HCT116 (cell line): ENCODE measurements at regions not wholly inside any gene's neighbourhood (a gene's known extent, or its start where the extent isn't known, plus 50 kb on each side); places are given as distances from the start of the nearest gene placed in this dataset.

Source experiments
- ATAC-seq: fragments of 200-7000 bp; cut with Tn5 transposase; 2 replicates; pipeline ENCODE4 v1.9.1; 2020; ENCODE audit warnings: mild to moderate bottlenecking, moderate library complexity
- BruUV-seq: library from RNA; stranded (reverse); fragments of 400-500 nt; replicated peaks from 2 replicates; lab custom pipeline; 2021; lab: Mats Ljungman, UMichigan
- CTCF ChIA-PET: fragments of 300-600 bp; sonication (Branson Sonifier 250); formaldehyde crosslinking; loops from one replicate; lab custom pipeline; 2021; ENCODE audit warnings: antibody characterized with exemption; lab: Charles Lee
- POLR2A ChIA-PET: fragments of 300-600, 350-600 bp; sonication (Branson Sonifier 250); formaldehyde crosslinking; loops from one replicate; lab custom pipeline; 2021; ENCODE audit warnings: antibody characterized with exemption; lab: Charles Lee
- RAD21 ChIA-PET, 2 experiments: fragments of 300-600 bp; sonication (Branson Sonifier 250); formaldehyde crosslinking; loops; one replicate each; lab custom pipeline; 2023; ENCODE audit warnings: low total read pairs in 2 of 2; ENCODE audit not compliant: uncharacterized antibody in 2 of 2, unreplicated experiment in 2 of 2, low non-redundant PET in 1 of 2; lab: Charles Lee
- DNase-seq: peaks from one replicate; pipeline ENCODE4 v3.0.0-alpha.2; 2010; ENCODE audit warnings: low read depth, low spot score
- H2AFZ ChIP-seq: fragments of 200-600 bp; shearing (Covaris generic), sonication (generic); 2 replicates; pipeline ENCODE4 v1.6.1; 2017; ENCODE audit warnings: low read depth, mixed run types, mixed read lengths, antibody characterized with exemption, low read length; ENCODE audit not compliant: poor library complexity, severe bottlenecking
- H3K27ac ChIP-seq: 2 replicates; pipeline ENCODE4 v1.5.1; 2012; ENCODE audit warnings: low read depth, low read length
- H3K27me3 ChIP-seq: fragments of 200-600 bp; sonication (generic); 2 replicates; pipeline ENCODE4 v1.6.1; 2016; ENCODE audit warnings: mixed run types, low read length, mixed read lengths; ENCODE audit not compliant: insufficient read depth
- H3K36me3 ChIP-seq, 2 experiments: fragments of 200-500 bp in 1 of 2; fragments of 200-600 bp in 1 of 2; sonication (Bioruptor generic) in 1 of 2; sonication (generic) in 1 of 2; 2 replicates each; pipeline versions ENCODE4 v1.5.1 to v1.6.1; 2014 to 2016; ENCODE audit warnings: low read length in 2 of 2, inconsistent platforms in 1 of 2, mixed read lengths in 1 of 2, mixed run types in 1 of 2; ENCODE audit not compliant: insufficient read depth in 2 of 2, control insufficient read depth in 1 of 2
- H3K4me1 ChIP-seq, 2 experiments: fragments of 200-600 bp in 1 of 2; sonication (generic) in 1 of 2; 2 replicates each; pipeline versions ENCODE4 v1.5.1 to v1.6.1; 2012 to 2017; ENCODE audit warnings: low read length in 2 of 2, inconsistent platforms in 1 of 2, mild to moderate bottlenecking in 1 of 2, mixed read lengths in 1 of 2, mixed run types in 1 of 2, moderate library complexity in 1 of 2; ENCODE audit not compliant: insufficient read depth in 2 of 2, control insufficient read depth in 1 of 2
- H3K4me2 ChIP-seq: fragments of 200-600 bp; sonication (generic); 2 replicates; pipeline ENCODE4 v1.6.1; 2017; ENCODE audit warnings: mixed run types, low read length, mixed read lengths
- H3K4me3 ChIP-seq, 2 experiments: fragments of 200-600 bp in 1 of 2; sonication (generic) in 1 of 2; replicated peaks in 1 of 2; 2 replicates each; pipeline ENCODE4 v1.5.1; 2011 to 2016; ENCODE audit warnings: low read length in 2 of 2, control low read depth in 1 of 2, low read depth in 1 of 2, mild to moderate bottlenecking in 1 of 2, mixed read lengths in 1 of 2, mixed run types in 1 of 2
- H3K79me2 ChIP-seq: fragments of 200-600 bp; sonication (generic); 2 replicates; pipeline ENCODE4 v1.6.1; 2017; ENCODE audit warnings: mild to moderate bottlenecking, mixed run types, low read length, moderate library complexity, mixed read lengths; ENCODE audit not compliant: insufficient read depth
- H3K9ac ChIP-seq: fragments of 200-600 bp; sonication (generic); 2 replicates; pipeline ENCODE4 v1.6.1; 2016; ENCODE audit warnings: low read length, mixed read lengths
- H3K9me2 ChIP-seq: fragments of 200-600 bp; sonication (generic), shearing (Covaris generic); 2 replicates; pipeline ENCODE4 v1.6.1; 2017; ENCODE audit warnings: mixed run types, mild to moderate bottlenecking, moderate library complexity; ENCODE audit not compliant: insufficient read depth
- H3K9me3 ChIP-seq, 2 experiments: fragments of 200-500 bp in 1 of 2; fragments of 200-600 bp in 1 of 2; sonication (Bioruptor generic) in 1 of 2; sonication (generic) in 1 of 2; 2 replicates each; pipeline ENCODE4 v1.6.1; 2014 to 2017; ENCODE audit warnings: low read length in 2 of 2, mixed read lengths in 2 of 2, inconsistent platforms in 1 of 2, low read depth in 1 of 2, mild to moderate bottlenecking in 1 of 2, mixed run types in 1 of 2, moderate library complexity in 1 of 2; ENCODE audit not compliant: control insufficient read depth in 1 of 2, insufficient read depth in 1 of 2
- H4K20me1 ChIP-seq: fragments of 200-600 bp; sonication (generic), shearing (Covaris generic); 2 replicates; pipeline ENCODE4 v1.6.1; 2017; ENCODE audit warnings: mixed run types, mild to moderate bottlenecking, moderate library complexity; ENCODE audit not compliant: insufficient read depth
- CBX3 ChIP-seq: IDR thresholded peaks from 2 replicates; pipeline ENCODE4 v1.6.1; 2012; ENCODE audit warnings: low read depth
- CEBPB ChIP-seq: IDR thresholded peaks from 2 replicates; pipeline ENCODE4 v1.6.1; 2012; ENCODE audit warnings: low read depth
- EZH2 ChIP-seq: fragments of 200-600 bp; sonication (generic); IDR thresholded peaks from 2 replicates; pipeline ENCODE4 v1.6.1; 2017; ENCODE audit warnings: antibody characterized with exemption, mixed run types
- FOSL1 ChIP-seq: IDR thresholded peaks from 2 replicates; pipeline ENCODE4 v1.6.1; 2012; ENCODE audit warnings: low read depth
- JUND ChIP-seq: IDR thresholded peaks from 2 replicates; pipeline ENCODE4 v1.6.1; 2012
- POLR2A ChIP-seq: IDR thresholded peaks from 2 replicates; pipeline ENCODE4 v1.7.0; 2011; ENCODE audit warnings: borderline replicate concordance; ENCODE audit not compliant: insufficient read depth, insufficient read length; ENCODE audit errors: extremely low read depth
- RAD21 ChIP-seq: IDR thresholded peaks from 2 replicates; pipeline ENCODE4 v1.6.1; 2012; ENCODE audit warnings: low read depth, mild to moderate bottlenecking
- TCF7L2 ChIP-seq: IDR thresholded peaks from 2 replicates; pipeline ENCODE4 v1.7.0; 2011; ENCODE audit warnings: borderline replicate concordance, inconsistent platforms; ENCODE audit not compliant: insufficient read depth, insufficient read length; ENCODE audit errors: extremely low read depth
- ZBTB33 ChIP-seq: IDR thresholded peaks from 2 replicates; pipeline ENCODE4 v1.6.1; 2011; ENCODE audit warnings: mild to moderate bottlenecking, low read length, moderate library complexity; ENCODE audit not compliant: insufficient replicate concordance; ENCODE audit errors: extremely low read depth
- ZFX ChIP-seq: fragments of 450-650 bp; IDR thresholded peaks from 2 replicates; pipeline ENCODE4 v1.6.1; 2017
- ZNF274 ChIP-seq: fragments of 200-500 bp; sonication (Bioruptor generic); IDR thresholded peaks from 2 replicates; pipeline ENCODE4 v1.6.1; 2014; ENCODE audit warnings: mild to moderate bottlenecking, low read depth, low read length, inconsistent platforms
- intact Hi-C: fragments of 100-400 bp; cut with micrococcal nuclease; formaldehyde crosslinking; loops from 2 replicates; pipeline ENCODE4 v1.10.0; 2022
- TF ChIP-seq, protein P1 (sequence below): IDR thresholded peaks from 2 replicates; pipeline ENCODE4 v1.6.1; 2012
- TF ChIP-seq, protein P2 (sequence below), 3 experiments: fragments of 200-600 bp in 1 of 3; sonication (generic) in 1 of 3; IDR thresholded peaks in 2 of 3; conservative IDR thresholded peaks in 1 of 3; 2 replicates each; pipeline ENCODE4 v1.5.1; 2012 to 2017; ENCODE audit warnings: low read depth in 2 of 3, low read length in 2 of 3, antibody characterized with exemption in 1 of 3, borderline replicate concordance in 1 of 3, control low read depth in 1 of 3, mild to moderate bottlenecking in 1 of 3, mixed read lengths in 1 of 3, mixed run types in 1 of 3, moderate library complexity in 1 of 3; ENCODE audit not compliant: insufficient read depth in 1 of 3

- no peaks in the 10 kb centered on the region for H3K36me3 ChIP-seq
- H3K4me1 ChIP-seq = no peaks in the 10 kb centered on the region
- ChIA-PET CTCF (no interaction called here), POLR2A (no interaction called here), RAD21 (no interaction called here)
- DNase-seq = no peak
- BruUV-seq = no TSS peak
- no peak overlapping the region for H3K9ac ChIP-seq
- H3K4me3 ChIP-seq = no peak overlapping the region
- intact Hi-C loops = no loop called here
- H3K9me3 ChIP-seq = no peaks in the 10 kb centered on the region
- H3K27me3 ChIP-seq = peaks cover 29% of the 10 kb centered on the region
- H4K20me1 ChIP-seq = no peaks in the 10 kb centered on the region
- TF ChIP-seq, protein P1, sequence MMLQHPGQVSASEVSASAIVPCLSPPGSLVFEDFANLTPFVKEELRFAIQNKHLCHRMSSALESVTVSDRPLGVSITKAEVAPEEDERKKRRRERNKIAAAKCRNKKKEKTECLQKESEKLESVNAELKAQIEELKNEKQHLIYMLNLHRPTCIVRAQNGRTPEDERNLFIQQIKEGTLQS = no peak
- TF ChIP-seq CBX3 (no peak), ZNF274 (no peak), TCF7L2 (no peak), EZH2 (no peak)
- TF ChIP-seq, protein P2, sequence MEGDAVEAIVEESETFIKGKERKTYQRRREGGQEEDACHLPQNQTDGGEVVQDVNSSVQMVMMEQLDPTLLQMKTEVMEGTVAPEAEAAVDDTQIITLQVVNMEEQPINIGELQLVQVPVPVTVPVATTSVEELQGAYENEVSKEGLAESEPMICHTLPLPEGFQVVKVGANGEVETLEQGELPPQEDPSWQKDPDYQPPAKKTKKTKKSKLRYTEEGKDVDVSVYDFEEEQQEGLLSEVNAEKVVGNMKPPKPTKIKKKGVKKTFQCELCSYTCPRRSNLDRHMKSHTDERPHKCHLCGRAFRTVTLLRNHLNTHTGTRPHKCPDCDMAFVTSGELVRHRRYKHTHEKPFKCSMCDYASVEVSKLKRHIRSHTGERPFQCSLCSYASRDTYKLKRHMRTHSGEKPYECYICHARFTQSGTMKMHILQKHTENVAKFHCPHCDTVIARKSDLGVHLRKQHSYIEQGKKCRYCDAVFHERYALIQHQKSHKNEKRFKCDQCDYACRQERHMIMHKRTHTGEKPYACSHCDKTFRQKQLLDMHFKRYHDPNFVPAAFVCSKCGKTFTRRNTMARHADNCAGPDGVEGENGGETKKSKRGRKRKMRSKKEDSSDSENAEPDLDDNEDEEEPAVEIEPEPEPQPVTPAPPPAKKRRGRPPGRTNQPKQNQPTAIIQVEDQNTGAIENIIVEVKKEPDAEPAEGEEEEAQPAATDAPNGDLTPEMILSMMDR (IDR thresholded peaks at IDR 0.05 in 2 of 3, conservative IDR thresholded peaks at IDR 0.05 in 1 of 3; ENCODE audit: borderline replicate concordance in 1 of 3, insufficient read depth in 1 of 3, low read depth in 2 of 3, low read length in 2 of 3) = no peak
- TF ChIP-seq, all 23 proteins: peak for 0
- Histone ChIP-seq H3K4me2 (no peak overlapping the region), H3K9me2 (no peaks in the 10 kb centered on the region), H3K27ac (no peak overlapping the region), H2AFZ (no peak overlapping the region), H3K79me2 (no peaks in the 10 kb centered on the region)
- ATAC-seq = no peak
Measured at GRCh38 chr20:39164642-39165041, 202.5 kb downstream of the DHX35 start.

DNA sequence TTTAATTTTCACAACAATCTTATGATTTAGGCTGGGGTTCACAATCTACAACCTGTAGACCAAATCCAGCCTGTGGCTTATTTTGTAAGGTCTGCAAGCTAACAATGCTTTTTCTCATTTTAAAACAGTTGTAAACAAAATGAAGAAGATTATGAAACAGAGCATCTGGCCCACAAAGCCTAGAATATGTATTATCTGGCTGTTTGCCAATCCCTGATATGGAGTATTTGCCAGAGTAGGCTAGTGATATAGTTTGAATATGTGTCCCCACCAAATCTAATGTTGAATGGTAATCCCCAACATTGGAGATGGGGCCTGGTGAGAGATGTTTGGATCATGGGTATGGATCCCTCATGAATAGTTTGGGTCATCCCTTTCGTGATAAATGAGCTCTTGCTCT lies 201.8 kb downstream of the DHX35 start:
- no peak for ATAC-seq
- Histone ChIP-seq H4K20me1 (no peaks in the 10 kb centered on the region), H3K27ac (no peak overlapping the region), H3K36me3 (no peaks in the 10 kb centered on the region), H3K27me3 (peaks cover 23% of the 10 kb centered on the region), H3K9me3 (no peaks in the 10 kb centered on the region), H3K4me2 (no peak overlapping the region), H3K79me2 (no peaks in the 10 kb centered on the region), H3K4me1 (no peaks in the 10 kb centered on the region), H3K4me3 (no peak overlapping the region), H3K9me2 (no peaks in the 10 kb centered on the region), H3K9ac (no peak overlapping the region), H2AFZ (no peak overlapping the region)
- no peak for TF ChIP-seq CBX3
- TF ChIP-seq ZBTB33 = no peak
- no peak for TF ChIP-seq RAD21
- TF ChIP-seq POLR2A = no peak
- no peak for TF ChIP-seq CEBPB
- no peak for TF ChIP-seq FOSL1
- TF ChIP-seq JUND = no peak
- no peak for TF ChIP-seq ZFX
- CTCF ChIA-PET = no interaction called here
- POLR2A ChIA-PET = no interaction called here
- RAD21 ChIA-PET = no interaction called here
- DNase-seq = no peak
- intact Hi-C loops = no loop called here
- no TSS peak for BruUV-seq
